Stomach (tissue), 4 donors: ENCODE measurements at regions not wholly inside any gene's neighbourhood (a gene's known extent, or its start where the extent isn't known, plus 50 kb on each side); places are given as distances from the start of the nearest gene placed in this dataset.

ENCODE experiments used
- CTCF ChIP-seq, 7 experiments: fragments of 450-650 bp in 4 of 7; fragments of 200-600 bp in 3 of 7; sonication (generic) in 3 of 7; IDR thresholded peaks; one replicate each; pipeline ENCODE4 v1.5.1; 2016 to 2019; ENCODE audit warnings: antibody characterized with exemption in 7 of 7, control low read depth in 2 of 7, mild to moderate bottlenecking in 1 of 7
- EP300 ChIP-seq: sonication (generic); formaldehyde crosslinking; IDR thresholded peaks from one replicate; pipeline ENCODE4 v1.6.1; 2017; ENCODE audit warnings: antibody characterized with exemption
- POLR2A ChIP-seq, 4 donors: fragments of 450-650 bp; IDR thresholded peaks; one replicate each; pipeline ENCODE4 v1.6.1; 2016; ENCODE audit warnings: antibody characterized with exemption in 4 of 4, control low read depth in 2 of 4, mild to moderate bottlenecking in 1 of 4, moderate library complexity in 1 of 4
- POLR2AphosphoS5 ChIP-seq, 3 donors: sonication (generic); formaldehyde crosslinking; IDR thresholded peaks; one replicate each; pipeline ENCODE4 v1.6.1; 2016; ENCODE audit warnings: antibody characterized with exemption in 3 of 3

GRCh38 chr6:125363039-125363823 lies 61.5 kb upstream of the HDDC2 start:
- TF ChIP-seq CTCF (IDR thresholded peaks at IDR 0.05) (no peak), EP300 (no peak), POLR2A (IDR thresholded peaks at IDR 0.05) (no peak), POLR2AphosphoS5 (IDR thresholded peaks at IDR 0.05) (no peak)
